ENCODE measurements at regions not wholly inside any gene's neighbourhood (a gene's known extent, or its start where the extent isn't known, plus 50 kb on each side); places are given as distances from the start of the nearest gene placed in this dataset.

GRCh38 chr2:205924676-205925075 lies 161.3 kb downstream of the INO80D start:
- no peak for ATAC-seq
- peaks cover 0 to 11% (median 3%) of the 10 kb centered on the region in 12 donors for H3K4me1 ChIP-seq
- intact Hi-C loops (cut with DNase I) = loop anchor here (2.0 to 10.0 kb wide), 14 partner anchors 148 to 1780 kb away; partner anchors contain the start of gene NRP2 (in 2 of the 10)
- peaks cover 0 to 31% (median 0%) of the 10 kb centered on the region in 9 donors for H3K27me3 ChIP-seq
- 68 to 78% (median 74%) methylated on average over 9 of the region's 9 CpGs for WGBS, 4 donors
- H3K4me3 ChIP-seq = no peak overlapping the region
- H3K27ac ChIP-seq = no peak overlapping the region
- no peaks in the 10 kb centered on the region for H3K36me3 ChIP-seq
- H3K9me3 ChIP-seq = no peaks in the 10 kb centered on the region
- DNase-seq = no peak
- no peak for TF ChIP-seq POLR2A (IDR thresholded peaks at IDR 0.05)
- TF ChIP-seq CTCF (IDR thresholded peaks at IDR 0.05) = no peak

GRCh38 chr2:205915130-205915524 lies 170.8 kb downstream of the INO80D start:
- Histone ChIP-seq H3K27ac (no peak overlapping the region), H3K27me3 (peaks cover 0 to 6% (median 0%) of the 10 kb centered on the region in 9 donors), H3K4me3 (no peak overlapping the region), H3K9me3 (no peaks in the 10 kb centered on the region), H3K4me1 (peaks cover 0 to 2% (median 0%) of the 10 kb centered on the region in 12 donors), H3K36me3 (no peaks in the 10 kb centered on the region)
- ATAC-seq (peak in 1 of 4 donors; percentile 61), DNase-seq (no peak)
- intact Hi-C loops (cut with DNase I) = no loop called here
- 73 to 90% (median 88%) methylated on average over 1 of the region's 1 CpG for WGBS, 4 donors
- TF ChIP-seq CTCF (IDR thresholded peaks at IDR 0.05) (no peak), POLR2A (IDR thresholded peaks at IDR 0.05) (no peak)

GRCh38 chr2:205914213-205915129 lies 171.5 kb downstream of the INO80D start:
- no peak overlapping the region for H3K4me3 ChIP-seq
- intact Hi-C loops (cut with DNase I) = no loop called here
- DNase-seq = no peak
- no peaks in the 10 kb centered on the region for H3K36me3 ChIP-seq
- peaks cover 0 to 2% (median 0%) of the 10 kb centered on the region in 12 donors for H3K4me1 ChIP-seq
- TF ChIP-seq CTCF (IDR thresholded peaks at IDR 0.05) (no peak), POLR2A (IDR thresholded peaks at IDR 0.05) (no peak)
- no peaks in the 10 kb centered on the region for H3K9me3 ChIP-seq
- no peak overlapping the region for H3K27ac ChIP-seq
- peaks cover 0 to 7% (median 0%) of the 10 kb centered on the region in 9 donors for H3K27me3 ChIP-seq
- ATAC-seq = no peak
- WGBS, 4 donors = 47 to 62% (median 54%) methylated on average over 4 of the region's 4 CpGs

GRCh38 chr2:205913668-205914067 lies 172.3 kb downstream of the INO80D start:
- ATAC-seq = no peak

More at GRCh38 chr2:205913668-205914067, 172.3 kb downstream of the INO80D start:
- Histone ChIP-seq H3K27ac (no peak overlapping the region), H3K27me3 (peaks cover 0 to 7% (median 0%) of the 10 kb centered on the region in 9 donors), H3K9me3 (no peaks in the 10 kb centered on the region), H3K36me3 (no peaks in the 10 kb centered on the region), H3K4me1 (peaks cover 0 to 2% (median 0%) of the 10 kb centered on the region in 12 donors), H3K4me3 (no peak overlapping the region)
- intact Hi-C loops (cut with DNase I) = no loop called here
- WGBS, 4 donors = 73 to 95% (median 80%) methylated on average over 1 of the region's 1 CpG
- DNase-seq = no peak
- TF ChIP-seq CTCF (IDR thresholded peaks at IDR 0.05) = no peak
- TF ChIP-seq POLR2A (IDR thresholded peaks at IDR 0.05) = no peak
